ENCODE measurements at regions not wholly inside any gene's neighbourhood (a gene's known extent, or its start where the extent isn't known, plus 50 kb on each side); places are given as distances from the start of the nearest gene placed in this dataset.
"Not testable (repeated sequence)": the region's sequence is repeated elsewhere in the genome, so short reads cannot be mapped to it uniquely, and the experiment has no call there.

DNA sequence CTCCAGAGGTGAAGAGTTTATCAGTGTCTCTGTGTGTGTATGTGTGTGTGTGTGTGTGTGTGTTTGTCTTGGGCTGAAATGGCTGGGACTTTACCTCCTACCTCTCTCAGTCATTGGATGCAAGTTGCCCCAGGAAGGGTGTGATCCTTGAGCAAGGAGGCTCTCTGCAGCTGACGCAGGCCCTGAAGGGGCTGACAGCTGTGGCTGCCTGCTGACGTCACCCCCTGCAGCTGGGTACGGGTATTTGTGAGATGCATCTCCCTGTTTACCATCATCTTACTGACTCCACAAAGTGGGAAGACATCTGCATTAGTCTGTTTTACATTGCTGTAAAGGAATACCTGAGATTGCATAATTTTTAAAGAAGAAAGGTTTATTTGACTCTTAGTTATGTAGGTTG lies 631.5 kb upstream of the RBFOX1 start:
- H3K27ac ChIP-seq: no peak overlapping the region
- no peak for ATAC-seq (ENCODE audit: low FRiP score in 2 of 2)
- DNase-seq: no peak
- H3K4me1 ChIP-seq: no peaks in the 10 kb centered on the region
- 49 to 60% methylated on average over 1 to 3 of the region's 3 CpGs for WGBS, 2 donors
- H3K27me3 ChIP-seq: no peaks in the 10 kb centered on the region
- H3K9me3 ChIP-seq: no peaks in the 10 kb centered on the region
- no peaks in the 10 kb centered on the region for H3K36me3 ChIP-seq
- TF ChIP-seq, protein P1, sequence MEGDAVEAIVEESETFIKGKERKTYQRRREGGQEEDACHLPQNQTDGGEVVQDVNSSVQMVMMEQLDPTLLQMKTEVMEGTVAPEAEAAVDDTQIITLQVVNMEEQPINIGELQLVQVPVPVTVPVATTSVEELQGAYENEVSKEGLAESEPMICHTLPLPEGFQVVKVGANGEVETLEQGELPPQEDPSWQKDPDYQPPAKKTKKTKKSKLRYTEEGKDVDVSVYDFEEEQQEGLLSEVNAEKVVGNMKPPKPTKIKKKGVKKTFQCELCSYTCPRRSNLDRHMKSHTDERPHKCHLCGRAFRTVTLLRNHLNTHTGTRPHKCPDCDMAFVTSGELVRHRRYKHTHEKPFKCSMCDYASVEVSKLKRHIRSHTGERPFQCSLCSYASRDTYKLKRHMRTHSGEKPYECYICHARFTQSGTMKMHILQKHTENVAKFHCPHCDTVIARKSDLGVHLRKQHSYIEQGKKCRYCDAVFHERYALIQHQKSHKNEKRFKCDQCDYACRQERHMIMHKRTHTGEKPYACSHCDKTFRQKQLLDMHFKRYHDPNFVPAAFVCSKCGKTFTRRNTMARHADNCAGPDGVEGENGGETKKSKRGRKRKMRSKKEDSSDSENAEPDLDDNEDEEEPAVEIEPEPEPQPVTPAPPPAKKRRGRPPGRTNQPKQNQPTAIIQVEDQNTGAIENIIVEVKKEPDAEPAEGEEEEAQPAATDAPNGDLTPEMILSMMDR (IDR thresholded peaks at IDR 0.05): no peak
- no peak for TF ChIP-seq EP300 (IDR thresholded peaks at IDR 0.05)
- no peak for TF ChIP-seq POLR2AphosphoS5 (IDR thresholded peaks at IDR 0.05)
- TF ChIP-seq POLR2A (IDR thresholded peaks at IDR 0.05): no peak
- no peak overlapping the region for H3K4me3 ChIP-seq

DNA sequence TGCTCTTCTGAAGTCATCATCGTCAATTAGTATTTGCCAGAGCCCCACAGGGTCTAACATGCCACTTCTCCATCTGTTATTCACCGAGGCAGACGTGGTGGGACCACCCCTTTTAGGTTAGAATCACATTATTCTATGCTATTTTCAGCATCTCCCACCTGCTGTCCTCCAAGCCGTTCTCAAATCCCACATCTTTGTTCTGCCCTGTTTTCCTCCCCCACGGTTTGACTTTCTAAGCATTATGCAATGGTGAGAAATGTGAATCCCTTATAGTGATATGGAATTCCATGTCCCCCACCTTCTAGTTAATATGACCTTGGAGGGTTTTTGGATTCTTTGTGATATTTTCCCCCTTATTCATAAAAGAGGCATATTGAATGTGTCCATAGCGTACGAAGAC lies 634.1 kb upstream of the RBFOX1 start:
- H3K4me3 ChIP-seq: no peak overlapping the region
- H3K27ac ChIP-seq: no peak overlapping the region
- no peak for DNase-seq
- TF ChIP-seq POLR2A (IDR thresholded peaks at IDR 0.05) (no peak), POLR2AphosphoS5 (IDR thresholded peaks at IDR 0.05) (no peak), EP300 (IDR thresholded peaks at IDR 0.05) (no peak)
- TF ChIP-seq, protein P1 (IDR thresholded peaks at IDR 0.05): no peak
- no peak for ATAC-seq (ENCODE audit: low FRiP score in 2 of 2)
- H3K9me3 ChIP-seq: no peaks in the 10 kb centered on the region
- H3K27me3 ChIP-seq: no peaks in the 10 kb centered on the region
- H3K4me1 ChIP-seq: no peaks in the 10 kb centered on the region
- no peaks in the 10 kb centered on the region for H3K36me3 ChIP-seq
- 53 to 75% methylated on average over 7 of the region's 7 CpGs for WGBS, 2 donors

DNA sequence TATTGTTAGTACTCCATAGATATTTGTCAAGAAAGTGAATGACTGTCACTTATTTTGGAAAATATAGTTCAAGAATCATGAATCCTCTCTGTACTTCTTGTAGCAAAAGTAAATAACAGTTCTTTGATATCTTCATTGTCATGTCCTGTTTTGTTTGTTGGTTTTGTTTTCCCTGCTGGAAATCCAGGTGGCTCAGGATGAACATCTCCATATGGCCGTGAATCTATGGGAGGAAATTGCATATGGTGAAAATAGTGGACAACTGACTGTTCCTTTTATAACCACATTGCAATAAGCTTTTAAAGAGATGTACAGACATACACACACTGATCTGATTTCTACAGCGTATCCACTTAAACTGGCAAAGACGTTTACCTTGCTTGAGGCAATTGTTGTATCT lies 637.0 kb upstream of the RBFOX1 start:
- WGBS, 2 donors: 55 to 78% methylated on average over 3 of the region's 3 CpGs

DNA sequence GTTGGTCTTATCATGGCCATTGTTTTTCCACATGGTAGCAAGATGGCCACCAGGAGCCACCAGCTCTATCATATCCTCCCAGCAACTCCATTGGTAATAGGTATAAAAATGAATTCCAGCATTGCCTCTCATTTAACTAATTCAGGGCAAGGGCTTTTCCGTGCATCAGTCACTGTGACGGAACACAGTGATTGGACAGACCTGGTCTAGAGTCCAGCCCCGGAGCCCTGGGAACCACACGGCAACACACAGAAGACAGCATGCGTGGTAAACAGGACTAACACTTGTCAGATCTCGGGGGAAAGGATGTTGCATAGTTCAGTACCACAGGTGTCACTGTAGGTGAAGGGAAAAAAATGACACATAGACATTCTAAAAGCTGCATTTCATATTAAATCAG lies 638.0 kb upstream of the RBFOX1 start:
- Histone ChIP-seq H3K9me3 (no peaks in the 10 kb centered on the region), H3K36me3 (no peaks in the 10 kb centered on the region), H3K27ac (no peak overlapping the region), H3K27me3 (no peaks in the 10 kb centered on the region), H3K4me3 (no peak overlapping the region), H3K4me1 (no peaks in the 10 kb centered on the region)
- TF ChIP-seq POLR2AphosphoS5 (IDR thresholded peaks at IDR 0.05): no peak
- TF ChIP-seq, protein P1 (IDR thresholded peaks at IDR 0.05): no peak
- no peak for TF ChIP-seq POLR2A (IDR thresholded peaks at IDR 0.05)
- no peak for TF ChIP-seq EP300 (IDR thresholded peaks at IDR 0.05)
- ATAC-seq (ENCODE audit: low FRiP score in 2 of 2) (no peak), DNase-seq (no peak)
- WGBS, 2 donors: 66 to 74% methylated on average over 6 of the region's 6 CpGs

More for the DNA sequence above, 637.0 kb upstream of the RBFOX1 start:
- Histone ChIP-seq H3K9me3 (no peaks in the 10 kb centered on the region), H3K4me3 (no peak overlapping the region), H3K27me3 (no peaks in the 10 kb centered on the region), H3K27ac (no peak overlapping the region), H3K4me1 (no peaks in the 10 kb centered on the region), H3K36me3 (no peaks in the 10 kb centered on the region)
- DNase-seq: no peak
- TF ChIP-seq POLR2A (IDR thresholded peaks at IDR 0.05): no peak
- TF ChIP-seq, protein P1 (IDR thresholded peaks at IDR 0.05): no peak
- TF ChIP-seq POLR2AphosphoS5 (IDR thresholded peaks at IDR 0.05): no peak
- no peak for TF ChIP-seq EP300 (IDR thresholded peaks at IDR 0.05)
- no peak for ATAC-seq (ENCODE audit: low FRiP score in 2 of 2)

DNA sequence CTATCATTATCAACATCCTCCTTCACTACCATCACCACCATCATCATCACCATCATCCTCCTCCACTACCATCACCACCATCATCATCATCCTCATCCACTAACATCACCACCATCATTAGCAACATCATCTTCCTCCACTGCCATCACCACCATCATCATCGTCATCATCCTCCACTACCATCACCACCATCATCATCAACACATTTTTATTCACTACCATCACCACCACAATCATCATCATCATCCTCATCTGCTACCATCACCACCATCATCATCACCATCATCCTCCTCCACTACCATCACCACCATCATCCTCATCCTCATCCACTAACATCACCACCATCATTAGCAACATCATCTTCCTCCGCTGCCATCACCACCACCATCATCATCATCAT lies 639.2 kb upstream of the RBFOX1 start:
- H3K27me3 ChIP-seq; H3K4me3 ChIP-seq; H3K9me3 ChIP-seq; ATAC-seq (ENCODE audit: low FRiP score in 2 of 2); H3K4me1 ChIP-seq; H3K27ac ChIP-seq; DNase-seq; H3K36me3 ChIP-seq: not testable (repeated sequence)
- WGBS, 2 donors: 67 to 84% methylated on average over 2 of the region's 2 CpGs
